Effector CD8-positive, alpha-beta T cell (primary cell): ENCODE measurements at regions not wholly inside any gene's neighbourhood (a gene's known extent, or its start where the extent isn't known, plus 50 kb on each side); places are given as distances from the start of the nearest gene placed in this dataset.
"Not testable (repeated sequence)": the region's sequence is repeated elsewhere in the genome, so short reads cannot be mapped to it uniquely, and the experiment has no call there.

Experiments used
- DNase-seq: peaks from one replicate; lab custom pipeline; 2025; lab: John Stamatoyannopoulos, UW

- not testable (repeated sequence) for DNase-seq
Observed at GRCh38 chr15:70373439-70373838, 275.7 kb upstream of the TLE3 start.

GRCh38 chr15:70367913-70368705 is 270.4 kb upstream of the TLE3 start:
- DNase-seq = not testable (repeated sequence)

DNA sequence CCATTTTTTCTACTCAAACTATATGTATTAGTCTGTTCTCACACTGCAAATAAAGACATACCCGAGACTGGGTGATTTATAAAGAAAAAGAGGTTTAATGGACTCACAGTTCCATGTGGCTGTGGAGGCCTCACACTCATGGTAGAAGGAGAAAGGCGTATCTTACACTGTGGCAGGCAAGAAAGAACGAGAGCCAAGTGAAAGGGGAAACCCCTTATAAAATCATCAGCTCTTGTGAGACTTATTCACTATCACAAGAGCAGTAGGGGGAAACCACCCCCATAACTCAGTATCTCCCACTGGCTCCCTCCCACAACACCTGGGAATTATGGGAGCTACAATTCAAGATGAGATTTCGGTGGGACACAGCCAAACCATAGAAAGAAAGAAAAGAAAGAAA is 266.3 kb upstream of the TLE3 start:
- DNase-seq = not testable (repeated sequence)

- no peak for DNase-seq
Observed at GRCh38 chr15:70362886-70363285, 265.2 kb upstream of the TLE3 start.

DNA sequence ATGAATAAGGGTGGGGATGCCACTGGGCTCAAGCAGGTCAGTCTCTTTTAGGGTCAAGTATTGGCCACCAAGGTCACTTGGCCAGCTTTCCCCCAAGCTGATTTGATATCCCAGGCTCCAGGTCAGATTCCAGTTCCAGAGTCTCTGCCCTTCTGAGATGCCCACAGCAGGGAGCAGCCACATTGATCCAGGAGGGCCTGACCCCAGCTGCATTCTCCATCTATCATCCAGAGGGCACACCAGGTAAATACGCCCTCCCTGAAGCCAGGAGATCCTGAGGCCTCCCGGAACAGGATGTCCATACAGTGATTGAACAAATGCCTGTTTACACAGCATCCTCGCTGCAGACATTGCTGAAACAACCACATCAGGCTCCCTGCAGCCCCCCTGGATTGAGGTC is 264.6 kb upstream of the TLE3 start:
- DNase-seq = no peak

GRCh38 chr15:70361891-70362290 is 264.2 kb upstream of the TLE3 start:
- DNase-seq = no peak

DNA sequence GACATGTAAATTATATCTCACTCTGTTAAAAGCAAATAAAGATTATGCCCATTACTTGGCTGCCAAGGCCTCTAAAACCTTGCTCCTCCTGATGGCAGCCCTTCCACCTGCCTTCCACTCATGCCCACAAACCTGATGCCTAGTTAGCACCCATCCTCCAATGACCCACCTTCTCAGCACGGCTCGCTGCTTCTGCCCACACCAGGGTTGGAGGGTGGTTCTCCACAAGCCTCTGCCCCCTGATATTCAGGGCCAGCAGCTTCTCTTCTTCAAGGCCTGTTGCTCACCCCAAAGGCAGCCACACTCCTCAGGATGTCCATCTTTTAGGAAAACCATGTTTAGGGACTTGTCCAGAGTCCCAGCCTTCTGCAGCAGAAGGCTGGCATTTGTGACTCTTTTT is 263.4 kb upstream of the TLE3 start:
- no peak for DNase-seq

- DNase-seq = no peak
Observed at GRCh38 chr15:70358871-70359647, 261.3 kb upstream of the TLE3 start.

GRCh38 chr15:70358011-70358819 is 260.5 kb upstream of the TLE3 start:
- DNase-seq = no peak

DNA sequence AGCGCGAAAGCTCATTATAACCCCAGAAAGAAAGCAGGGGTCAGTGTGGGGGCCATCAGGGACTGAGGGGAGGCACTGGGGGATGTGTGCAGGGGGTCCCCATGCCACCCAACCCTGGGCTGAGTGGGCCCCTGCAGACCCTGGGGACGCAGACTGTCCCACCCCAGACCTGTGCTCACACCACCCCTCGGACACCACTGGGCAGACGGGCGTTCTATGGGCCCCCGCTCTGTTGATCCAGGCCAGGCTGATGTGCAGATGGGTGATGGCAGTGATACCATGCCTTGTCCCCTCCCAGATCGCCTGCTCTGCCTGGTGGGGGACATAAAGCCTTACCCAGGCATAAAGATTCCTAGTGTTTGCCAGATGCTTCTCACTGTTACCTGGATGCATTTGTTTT is 259.7 kb upstream of the TLE3 start:
- no peak for DNase-seq

GRCh38 chr15:70356919-70357318 is 259.2 kb upstream of the TLE3 start:
- no peak for DNase-seq

DNA sequence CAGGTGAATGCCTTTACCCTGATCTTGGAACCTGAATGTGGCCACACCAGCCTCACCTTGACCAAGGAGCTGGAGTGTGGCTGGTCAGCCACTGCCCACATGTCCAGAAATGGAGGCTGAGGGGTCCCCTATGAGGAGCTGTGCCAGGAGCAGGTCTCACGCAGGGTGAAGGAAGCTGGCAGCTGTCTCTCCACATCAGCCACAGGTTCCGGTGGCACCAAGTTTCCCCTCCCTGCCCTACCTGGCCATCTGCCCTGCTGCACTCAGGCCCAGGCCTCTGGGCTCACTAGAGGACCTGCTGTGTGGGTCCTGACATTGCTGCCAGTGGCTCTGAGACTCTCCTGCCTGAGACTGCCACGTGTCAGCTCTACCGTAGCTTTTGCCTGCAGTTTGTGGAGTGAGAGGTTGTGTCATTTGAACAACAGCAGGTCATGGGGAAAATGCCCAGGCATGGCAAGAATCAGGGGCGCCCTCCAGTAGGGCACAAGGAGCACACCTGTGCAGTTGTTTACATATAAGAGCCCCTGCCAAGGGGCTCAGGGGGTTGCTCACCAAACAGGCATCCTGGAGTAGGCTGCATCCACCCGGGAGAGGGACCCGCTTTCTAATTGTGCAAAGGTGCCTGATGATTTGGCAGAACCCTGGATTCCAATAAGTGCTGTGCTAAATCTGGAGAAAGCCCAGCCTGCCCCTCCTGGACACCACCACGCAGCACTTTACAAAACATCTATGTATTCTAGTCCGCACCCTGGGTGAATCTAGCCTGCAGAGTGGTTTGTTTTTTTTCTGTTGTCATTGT is 258.5 kb upstream of the TLE3 start:
- no peak for DNase-seq

- no peak for DNase-seq
Observed at GRCh38 chr15:70355275-70355795, 257.6 kb upstream of the TLE3 start.

- DNase-seq = no peak
Observed at GRCh38 chr15:70354346-70354905, 256.7 kb upstream of the TLE3 start.

DNA sequence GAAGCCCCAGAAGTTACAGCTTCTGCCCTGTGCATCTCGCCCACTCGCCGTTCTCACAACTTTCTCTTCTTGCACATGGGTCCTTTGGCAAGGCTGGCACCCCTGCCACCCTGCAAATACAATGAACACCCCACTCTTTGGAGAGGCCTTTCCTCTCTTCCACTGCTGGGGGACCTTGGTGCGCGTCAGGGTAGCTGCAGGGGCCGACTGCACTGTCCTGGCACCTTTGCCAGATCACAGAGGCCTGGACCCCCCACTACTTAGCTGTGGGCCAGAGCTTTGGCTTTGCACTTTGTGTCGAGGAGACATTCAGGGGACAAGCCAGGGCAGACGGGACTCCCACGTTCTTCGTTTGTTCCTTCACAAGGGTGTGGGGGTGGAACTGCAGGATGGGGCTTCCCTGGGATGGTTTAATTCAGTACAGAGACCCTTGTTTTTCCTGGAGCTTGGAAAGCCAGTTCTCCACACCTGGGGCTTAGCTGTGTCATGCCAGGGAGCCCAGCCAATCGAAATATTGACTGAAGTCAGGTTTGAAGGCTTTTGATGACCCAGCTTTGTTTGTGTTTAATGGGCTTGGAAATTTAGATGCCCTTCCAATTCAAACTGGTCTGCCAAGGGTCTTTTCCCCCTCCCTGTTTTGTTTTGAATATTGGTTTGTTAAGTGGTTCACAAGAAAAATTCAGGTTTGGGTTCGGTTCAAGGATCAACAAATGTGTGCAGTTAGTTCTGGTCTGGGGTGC is 256.1 kb upstream of the TLE3 start:
- DNase-seq = no peak

DNA sequence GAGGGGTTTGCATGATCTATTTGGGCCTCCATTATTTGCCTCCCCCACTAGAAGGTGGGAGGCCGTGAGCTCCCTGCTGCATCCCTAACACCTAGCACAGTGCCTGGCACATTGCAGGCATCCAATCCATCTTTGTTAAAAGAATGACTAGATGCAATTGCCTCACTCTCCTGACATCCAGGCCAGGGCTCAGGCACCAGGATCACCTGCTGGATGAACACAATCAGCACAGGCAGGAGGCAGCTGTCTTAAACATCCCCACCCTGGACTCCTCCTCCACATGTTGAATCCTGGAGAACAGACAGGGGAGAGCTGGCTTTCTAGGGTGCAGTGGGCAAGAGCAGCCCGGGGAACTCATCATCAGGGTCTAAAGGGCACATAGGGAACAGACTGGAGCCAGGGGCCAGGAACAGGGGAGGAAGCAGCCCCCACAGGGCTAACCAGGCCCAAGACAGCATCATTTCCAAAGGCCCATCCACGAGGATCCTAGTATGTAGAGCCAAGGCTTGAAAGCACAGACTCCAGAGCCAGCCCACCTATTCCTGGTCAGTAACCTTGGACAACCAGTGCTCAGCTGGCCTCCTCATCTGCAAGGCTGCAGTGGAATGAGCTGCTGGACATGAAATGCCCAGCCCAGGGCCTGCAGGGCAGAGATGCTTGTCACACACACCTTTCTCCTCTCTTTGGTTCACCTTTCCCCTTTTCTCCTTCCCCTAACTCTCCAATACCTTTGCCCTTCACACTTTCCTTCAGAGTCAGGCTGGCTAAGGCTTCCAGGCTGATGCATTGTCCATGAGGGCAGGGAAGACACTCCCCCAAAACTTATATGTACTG is 254.4 kb upstream of the TLE3 start:
- no peak for DNase-seq

- no peak for DNase-seq
Observed at GRCh38 chr15:70351391-70351790, 253.7 kb upstream of the TLE3 start.

- no peak for DNase-seq
Observed at GRCh38 chr15:70348581-70349344, 251.0 kb upstream of the TLE3 start.

GRCh38 chr15:70348226-70348543 is 250.5 kb upstream of the TLE3 start:
- DNase-seq = no peak
